ENCODE measurements at regions not wholly inside any gene's neighbourhood (a gene's known extent, or its start where the extent isn't known, plus 50 kb on each side); places are given as distances from the start of the nearest gene placed in this dataset.
"Not testable (repeated sequence)": the region's sequence is repeated elsewhere in the genome, so short reads cannot be mapped to it uniquely, and the experiment has no call there.

GRCh38 chr19:28126135-28126898 is 1086.6 kb downstream of the UQCRFS1 start:
- Mint-ChIP-seq H3K27ac (no peak overlapping the region), H3K9me3 (peaks cover 6% of the 10 kb centered on the region), H3K4me3 (no peak overlapping the region), H3K36me3 (ENCODE audit: low read depth) (no peaks in the 10 kb centered on the region), H3K4me1 (ENCODE audit: low read depth) (no peaks in the 10 kb centered on the region), H3K27me3 (no peaks in the 10 kb centered on the region)
- TF ChIP-seq CTCF (IDR thresholded peaks at IDR 0.05) = no peak
- ChIA-PET CTCF (interaction anchor here (1.4 kb wide), 1 partner anchor 153 kb away, joined by 3 read pairs; no protein-coding TSS in a partner anchor), POLR2A (no interaction called here)
- no peak for ATAC-seq
- intact Hi-C loops (cut with micrococcal nuclease) = no loop called here
- no peak for DNase-seq

- Mint-ChIP-seq H3K4me3 (no peak overlapping the region), H3K4me1 (ENCODE audit: low read depth) (no peaks in the 10 kb centered on the region), H3K27me3 (no peaks in the 10 kb centered on the region), H3K27ac (no peak overlapping the region), H3K9me3 (peaks cover 2% of the 10 kb centered on the region), H3K36me3 (ENCODE audit: low read depth) (no peaks in the 10 kb centered on the region)
- no peak for DNase-seq
- intact Hi-C loops (cut with micrococcal nuclease) = no loop called here
- POLR2A ChIA-PET = no interaction called here
- ATAC-seq = no peak
- CTCF ChIA-PET = no interaction called here
- no peak for TF ChIP-seq CTCF (IDR thresholded peaks at IDR 0.05)
Observed at GRCh38 chr19:28122734-28123133, 1090.2 kb downstream of the UQCRFS1 start.

- intact Hi-C loops (cut with micrococcal nuclease) = no loop called here
- no peaks in the 10 kb centered on the region for H3K4me1 Mint-ChIP-seq (ENCODE audit: low read depth)
- ChIA-PET CTCF (no interaction called here), POLR2A (no interaction called here)
- H3K9me3 Mint-ChIP-seq = peaks cover 10% of the 10 kb centered on the region
- ATAC-seq (no peak), DNase-seq (no peak)
- H3K27me3 Mint-ChIP-seq = no peaks in the 10 kb centered on the region
- no peak overlapping the region for H3K27ac Mint-ChIP-seq
- H3K36me3 Mint-ChIP-seq (ENCODE audit: low read depth) = no peaks in the 10 kb centered on the region
- no peak for TF ChIP-seq CTCF (IDR thresholded peaks at IDR 0.05)
- H3K4me3 Mint-ChIP-seq = no peak overlapping the region
Observed at GRCh38 chr19:28118235-28118634, 1094.7 kb downstream of the UQCRFS1 start.

- Mint-ChIP-seq H3K27ac (no peak overlapping the region), H3K4me1 (ENCODE audit: low read depth) (no peaks in the 10 kb centered on the region), H3K27me3 (no peaks in the 10 kb centered on the region), H3K9me3 (peaks cover 10% of the 10 kb centered on the region), H3K36me3 (ENCODE audit: low read depth) (no peaks in the 10 kb centered on the region), H3K4me3 (no peak overlapping the region)
- CTCF ChIA-PET = no interaction called here
- TF ChIP-seq CTCF (IDR thresholded peaks at IDR 0.05) = no peak
- intact Hi-C loops (cut with micrococcal nuclease) = no loop called here
- POLR2A ChIA-PET = no interaction called here
- no peak for ATAC-seq
- no peak for DNase-seq
Observed at GRCh38 chr19:28117143-28117542, 1095.8 kb downstream of the UQCRFS1 start.

- H3K27me3 Mint-ChIP-seq; H3K4me1 Mint-ChIP-seq (ENCODE audit: low read depth); H3K4me3 Mint-ChIP-seq; DNase-seq; POLR2A ChIA-PET; H3K27ac Mint-ChIP-seq; CTCF ChIA-PET; H3K36me3 Mint-ChIP-seq (ENCODE audit: low read depth); intact Hi-C loops (cut with micrococcal nuclease); ATAC-seq: not testable (repeated sequence)
- peaks cover 10% of the 10 kb centered on the region for H3K9me3 Mint-ChIP-seq
Observed at GRCh38 chr19:28116379-28116778, 1096.6 kb downstream of the UQCRFS1 start.

Data from activated CD8-positive, alpha-beta T cell treated with anti-CD3 and anti-CD28 coated beads for 36 hours (primary cell).